NCI-H2227 treated with DMSO at 0.1 percent for 48 hours (cell line): ENCODE measurements at regions not wholly inside any gene's neighbourhood (a gene's known extent, or its start where the extent isn't known, plus 50 kb on each side); places are given as distances from the start of the nearest gene placed in this dataset.

Experiments
- DNase-seq: peaks from one replicate; lab custom pipeline; 2025; lab: John Stamatoyannopoulos, UW

GRCh38 chr3:86282106-86282787 is 708.7 kb downstream of the VGLL3 start:
- DNase-seq, result no peak

DNA sequence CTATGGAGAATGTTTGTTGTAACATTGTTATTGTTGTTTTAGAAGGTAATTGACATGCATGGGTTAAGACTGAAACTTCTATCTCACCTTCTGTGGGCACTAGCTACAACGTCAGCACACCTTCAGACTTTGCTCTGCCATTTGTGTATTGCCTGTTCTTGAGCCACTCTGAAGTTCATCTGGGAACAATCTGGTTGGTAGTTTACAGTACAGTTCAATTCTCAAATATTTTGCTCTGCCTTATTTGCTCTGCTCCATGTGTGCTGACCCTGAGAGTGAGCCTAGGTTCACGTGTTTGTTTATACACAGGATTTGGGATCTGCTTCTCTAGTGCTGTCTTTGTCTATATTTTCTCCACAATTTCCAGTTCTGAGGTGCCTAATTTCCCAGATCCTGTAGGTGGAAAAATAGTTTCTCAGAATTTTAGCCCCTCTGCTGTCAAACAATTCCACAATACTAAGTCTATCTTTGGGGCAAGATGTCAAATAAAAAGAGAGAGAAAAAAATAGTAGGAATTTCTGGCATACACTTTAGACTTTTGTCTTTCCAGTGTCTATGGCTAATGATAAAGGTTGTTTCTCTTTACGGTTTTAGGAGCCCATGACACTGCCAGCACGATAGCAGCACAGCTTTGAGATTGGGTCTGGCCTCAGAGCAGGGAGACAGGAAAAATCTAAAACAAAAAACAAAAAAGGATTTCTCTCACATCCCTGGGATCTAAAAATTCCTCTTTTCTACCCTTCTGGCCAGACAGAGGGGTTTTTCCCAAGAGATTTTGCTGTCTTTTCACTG is 721.4 kb downstream of the VGLL3 start:
- DNase-seq, result no peak

GRCh38 chr3:86257955-86258641 is 732.9 kb downstream of the VGLL3 start:
- DNase-seq, result no peak

GRCh38 chr3:86254480-86254879 is 736.5 kb downstream of the VGLL3 start:
- DNase-seq, result no peak

DNA sequence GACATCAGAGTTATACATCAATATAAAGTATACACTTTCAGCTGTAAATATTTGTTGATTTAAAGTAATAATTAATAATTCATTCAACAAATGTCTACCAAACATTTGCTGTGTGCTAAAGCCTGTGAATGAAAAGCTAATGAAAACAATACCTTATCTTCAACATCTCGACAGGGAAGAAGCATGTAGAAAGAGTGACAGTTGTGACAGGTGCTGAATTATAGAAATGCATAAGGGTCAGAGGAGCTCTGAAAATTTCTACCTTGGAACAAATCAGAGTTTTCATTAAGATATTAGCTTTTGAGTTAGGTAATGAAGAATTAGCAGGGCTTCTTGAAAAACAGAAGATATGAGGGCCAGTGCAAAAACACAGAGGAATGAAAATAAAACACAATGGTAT is 739.2 kb downstream of the VGLL3 start:
- DNase-seq, result no peak

DNA sequence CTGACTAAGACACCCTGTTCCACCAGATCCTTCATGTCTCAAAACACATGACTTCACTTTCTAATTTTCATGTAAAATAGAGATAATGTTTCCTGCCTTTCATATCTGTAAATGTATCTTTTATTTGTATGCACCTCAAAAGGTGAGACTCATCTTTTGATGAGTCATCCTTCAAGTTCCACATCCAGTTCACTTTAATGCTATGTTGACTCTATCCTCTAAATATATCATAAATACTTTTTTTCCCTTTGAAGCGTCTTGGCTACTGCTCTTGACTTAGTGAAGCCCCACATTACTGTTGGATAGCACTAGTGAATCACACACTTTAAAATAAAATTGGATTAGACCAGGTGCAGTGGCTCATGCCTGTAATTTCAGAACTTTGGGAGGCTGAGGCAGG is 741.1 kb downstream of the VGLL3 start:
- DNase-seq, result no peak

GRCh38 chr3:86245360-86245759 is 745.6 kb downstream of the VGLL3 start:
- peak; percentile 28 for DNase-seq

GRCh38 chr3:86244905-86245304 is 746.0 kb downstream of the VGLL3 start:
- DNase-seq, result no peak

DNA sequence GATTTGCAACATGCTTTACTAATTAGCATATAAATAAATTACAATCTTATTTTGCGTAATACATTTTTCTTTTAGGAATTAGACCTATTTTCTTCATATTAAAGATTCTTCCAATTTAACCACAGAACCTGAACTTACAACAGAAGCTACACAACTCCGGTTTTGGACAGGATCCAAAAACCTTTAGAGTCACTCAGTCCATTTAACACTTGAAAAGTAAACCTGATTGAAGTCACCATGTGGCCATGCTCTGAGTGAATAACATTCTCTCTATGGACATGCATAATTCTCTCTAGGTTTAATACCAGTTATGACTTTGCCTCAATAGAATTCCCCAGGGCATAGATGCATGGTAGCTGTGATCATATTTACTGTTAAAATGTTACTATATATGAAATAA is 751.0 kb downstream of the VGLL3 start:
- DNase-seq, result no peak

- DNase-seq, result no peak
Observed at GRCh38 chr3:86234506-86235254, 756.3 kb downstream of the VGLL3 start.

DNA sequence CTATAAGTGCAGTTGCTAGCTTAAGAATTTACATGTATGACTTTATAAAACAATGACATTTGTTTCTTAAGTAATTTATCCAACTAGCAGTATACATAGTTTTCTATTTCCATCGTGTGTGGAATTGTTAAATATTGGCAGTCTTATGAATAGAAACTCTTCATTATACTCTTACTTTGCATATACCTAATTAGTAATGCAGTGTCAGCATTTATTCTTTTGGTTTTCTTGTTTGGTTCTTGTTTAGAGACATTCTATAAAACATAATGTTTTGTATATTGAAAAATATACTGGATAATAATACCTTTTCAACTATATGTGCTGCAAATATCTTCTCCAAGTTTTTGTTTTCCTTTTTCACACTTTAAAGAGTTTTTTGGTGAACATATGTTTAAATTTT is 760.2 kb downstream of the VGLL3 start:
- DNase-seq, result no peak

DNA sequence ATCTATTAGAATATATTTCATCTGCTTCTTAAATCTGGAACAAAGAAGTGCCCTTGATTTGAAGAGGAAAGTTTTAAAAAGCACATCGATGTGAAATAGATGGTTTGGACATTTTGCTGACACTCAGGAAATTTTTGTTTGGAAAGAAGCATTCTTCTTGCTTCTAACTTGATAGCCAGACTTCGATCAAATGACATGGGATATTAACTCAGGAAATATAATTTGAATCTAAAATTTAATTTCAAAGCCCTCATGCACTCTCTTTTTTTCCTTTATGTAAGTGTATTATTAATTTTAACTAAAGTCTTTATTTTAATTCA is 761.2 kb downstream of the VGLL3 start:
- DNase-seq, result no peak

- DNase-seq, result peak; percentile 8
Observed at GRCh38 chr3:86229086-86229774, 761.7 kb downstream of the VGLL3 start.

- no peak for DNase-seq
Observed at GRCh38 chr3:86228101-86228500, 762.8 kb downstream of the VGLL3 start.

DNA sequence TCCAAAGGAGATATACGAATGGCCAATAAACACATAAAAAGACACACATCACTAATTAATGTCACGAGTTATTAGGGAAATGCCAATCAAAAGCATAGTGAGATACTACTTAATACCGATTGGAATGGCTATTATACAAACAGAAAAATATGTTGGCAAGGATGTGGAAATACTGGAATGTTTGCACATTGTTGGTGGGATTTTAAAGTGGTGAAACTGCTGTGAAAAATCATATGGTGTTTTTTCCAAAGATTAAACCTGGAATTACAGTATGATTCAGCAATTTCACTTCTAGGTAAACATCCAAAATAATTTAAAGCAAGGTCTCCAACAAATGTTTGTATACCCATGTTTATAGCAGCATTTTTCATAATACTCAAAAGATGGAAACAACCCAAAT is 765.5 kb downstream of the VGLL3 start:
- no peak for DNase-seq

GRCh38 chr3:86221601-86222000 is 769.3 kb downstream of the VGLL3 start:
- DNase-seq, result no peak

DNA sequence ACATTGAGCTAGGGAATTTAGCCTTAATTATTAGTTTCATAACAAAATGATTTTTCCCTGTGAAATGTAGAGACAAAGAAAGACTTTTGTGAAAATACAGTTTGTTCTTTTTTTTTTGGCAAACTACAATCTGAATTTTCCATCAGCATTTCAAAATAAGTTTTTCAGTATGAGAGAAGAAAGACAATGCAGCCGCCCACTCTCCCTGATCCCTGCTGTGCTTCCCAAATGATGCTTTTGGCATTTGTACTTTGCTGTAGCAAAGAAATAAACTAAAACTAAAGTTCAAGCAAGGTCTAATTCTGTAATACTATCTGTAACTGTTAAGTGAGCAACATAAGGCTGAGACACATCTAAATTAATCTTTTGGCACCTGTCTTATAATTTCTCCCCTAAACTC is 782.2 kb downstream of the VGLL3 start:
- DNase-seq, result no peak

- DNase-seq, result no peak
Observed at GRCh38 chr3:86182606-86183005, 808.3 kb downstream of the VGLL3 start.

GRCh38 chr3:86180696-86181095 is 810.3 kb downstream of the VGLL3 start:
- DNase-seq, result peak; percentile 3

DNA sequence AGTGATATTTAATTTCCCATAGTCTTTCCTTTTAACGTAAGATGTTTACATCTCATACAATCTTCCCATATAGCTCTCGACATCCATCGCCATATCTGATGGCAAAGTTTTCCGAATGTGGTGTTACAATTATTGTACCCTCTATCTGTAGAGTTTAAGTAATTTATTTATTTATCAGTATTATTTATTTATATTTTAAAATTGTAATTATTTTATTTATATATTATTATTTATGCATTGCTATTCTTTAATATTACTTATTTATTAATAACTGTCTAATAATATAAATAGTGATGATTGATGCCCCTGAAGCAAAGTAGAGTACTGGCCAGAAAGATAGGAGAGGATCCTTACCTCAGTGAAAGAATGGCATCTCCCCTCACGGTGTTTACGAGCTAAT is 812.9 kb downstream of the VGLL3 start:
- DNase-seq, result no peak

DNA sequence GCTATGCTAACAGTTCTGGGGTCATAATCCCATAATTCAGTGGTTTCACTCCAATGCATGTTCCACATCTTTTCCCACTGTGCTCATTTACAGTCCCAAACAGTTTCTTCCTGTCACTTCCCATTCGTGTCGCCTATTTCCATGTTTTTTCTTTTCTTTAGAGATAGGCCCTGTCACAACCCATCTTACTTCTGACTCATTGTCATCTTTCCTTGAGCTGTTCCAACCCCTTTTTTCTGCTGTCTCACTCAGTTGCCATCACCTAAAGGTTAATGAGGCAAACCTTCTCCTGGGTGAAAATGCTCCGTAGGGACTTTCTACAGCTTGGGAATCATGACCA is 814.5 kb downstream of the VGLL3 start:
- no peak for DNase-seq
